HG03354 (cell line): ENCODE measurements at regions not wholly inside any gene's neighbourhood (a gene's known extent, or its start where the extent isn't known, plus 50 kb on each side); places are given as distances from the start of the nearest gene placed in this dataset.

ENCODE experiments used
- ATAC-seq: cut with Tn5 transposase; IDR thresholded peaks from one replicate; pipeline ENCODE4 v1.9.1; 2021; ENCODE audit warnings: mild to moderate bottlenecking; ENCODE audit not compliant: unreplicated experiment, poor library complexity, severe bottlenecking

DNA sequence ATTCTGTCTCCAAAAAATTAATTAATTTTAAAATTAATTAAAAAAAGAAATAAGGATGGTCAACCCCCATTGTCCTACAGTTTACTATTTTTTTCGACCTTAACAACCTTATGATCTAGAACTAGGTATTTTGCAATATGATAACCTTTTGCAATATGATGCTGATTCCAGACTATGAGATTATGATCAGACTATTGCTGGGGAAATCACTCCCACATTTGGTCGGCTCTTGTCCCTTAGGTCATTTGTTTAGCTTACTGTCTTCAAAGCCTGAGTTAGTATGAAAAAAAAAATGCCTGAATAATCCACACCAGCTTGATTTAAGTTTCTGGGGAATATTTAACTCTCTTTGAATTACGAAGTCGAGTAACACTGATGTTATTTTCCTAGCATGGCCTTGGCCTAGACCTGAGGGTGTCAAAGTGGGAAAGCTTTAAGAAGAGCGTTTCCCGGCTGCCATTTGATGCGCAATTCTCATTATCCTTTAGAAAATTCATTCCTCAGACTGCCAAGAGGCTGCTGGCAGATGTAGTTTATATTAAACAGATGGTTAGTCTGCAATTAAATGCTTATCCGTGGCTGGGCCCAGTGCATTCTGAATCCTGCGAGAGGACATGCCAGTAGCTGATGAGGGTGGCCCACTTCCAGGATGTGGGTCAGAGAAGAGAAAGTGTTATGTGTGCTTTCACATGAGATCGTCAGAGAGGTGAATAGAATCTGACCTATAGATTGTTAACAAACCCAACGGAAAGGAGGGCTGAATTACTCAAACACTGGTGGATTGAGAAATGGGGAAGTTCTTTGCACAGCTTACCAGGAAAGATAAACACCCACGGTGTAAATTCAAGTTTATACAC lies 496.0 kb upstream of the THBS1 start:
- ATAC-seq = no peak

DNA sequence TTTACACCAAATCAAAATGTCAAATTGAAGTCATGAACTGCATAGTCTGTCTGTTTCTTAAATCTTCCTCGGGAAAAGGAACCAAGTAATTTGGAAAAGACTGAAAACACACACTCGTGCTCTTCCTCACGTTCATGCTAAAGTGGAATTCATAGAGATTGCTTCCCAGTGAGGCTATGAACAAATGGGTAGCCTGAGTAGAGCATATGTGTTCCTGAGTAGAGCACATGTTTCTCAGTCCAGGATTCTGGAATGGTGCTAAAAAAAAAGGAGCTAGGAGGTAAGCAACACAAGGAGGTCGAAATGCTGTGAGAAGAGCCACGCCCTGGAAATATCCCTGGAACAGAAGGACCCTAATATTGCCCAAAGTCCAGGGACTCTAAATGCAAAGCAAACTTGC lies 494.2 kb upstream of the THBS1 start:
- no peak for ATAC-seq

DNA sequence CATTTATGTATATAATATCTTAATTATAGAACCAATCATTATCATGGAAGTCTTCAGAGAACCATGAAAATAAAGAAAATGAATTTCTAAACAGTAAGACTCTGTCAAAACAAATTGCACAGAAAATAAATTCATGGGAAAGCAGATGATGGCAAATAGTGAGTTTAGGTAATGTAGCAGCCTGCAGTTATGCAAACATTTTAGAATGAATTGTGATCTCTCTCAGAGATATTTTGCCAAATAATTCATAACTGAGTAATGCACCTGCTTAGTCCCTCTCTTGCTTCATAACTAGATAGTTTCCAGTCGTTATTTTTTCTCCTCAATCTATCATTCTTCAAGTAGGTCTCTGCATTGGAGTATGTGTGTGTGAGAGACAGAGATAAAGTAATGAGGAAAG lies 492.7 kb upstream of the THBS1 start:
- ATAC-seq = no peak

DNA sequence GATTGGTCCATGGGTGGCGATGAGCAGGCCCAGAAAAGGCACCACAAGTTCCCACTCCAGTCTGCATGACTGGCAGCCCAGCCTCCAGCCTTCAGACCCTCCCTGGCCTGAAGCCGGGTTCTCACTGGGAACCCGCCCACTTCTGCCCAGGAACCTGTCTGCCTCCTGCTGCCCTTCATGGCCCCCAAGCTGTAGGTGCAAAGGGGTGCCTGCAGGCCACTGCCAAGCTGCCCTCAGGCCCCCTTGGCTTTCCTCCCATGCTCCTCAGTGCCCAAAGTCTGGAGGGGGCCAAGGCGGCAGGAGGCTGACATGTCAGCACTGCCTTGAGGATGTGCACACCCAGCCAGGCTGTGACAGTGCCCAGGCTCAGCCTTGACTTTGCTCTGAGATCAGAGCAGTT lies 488.5 kb upstream of the THBS1 start:
- no peak for ATAC-seq

DNA sequence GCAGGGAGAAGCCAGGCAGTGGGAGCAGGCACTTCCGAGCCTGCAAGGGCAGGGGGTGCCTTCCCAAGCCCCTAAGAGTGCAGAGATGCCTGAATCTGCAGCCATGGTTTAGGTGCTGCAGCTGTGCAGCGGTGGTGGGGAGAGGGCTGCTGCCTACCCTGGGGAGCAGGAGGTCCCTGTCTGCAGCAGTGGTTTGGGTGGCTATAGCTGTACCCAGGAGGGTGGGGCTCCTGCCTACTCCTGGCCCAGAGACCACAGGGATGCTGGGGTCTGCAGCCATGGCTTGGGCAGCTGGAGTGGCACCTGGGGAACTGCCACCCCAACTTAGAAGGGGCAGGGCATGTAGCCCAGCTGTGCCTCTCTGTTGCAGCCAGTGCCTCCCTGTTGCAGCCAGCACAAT lies 488.1 kb upstream of the THBS1 start:
- no peak for ATAC-seq

DNA sequence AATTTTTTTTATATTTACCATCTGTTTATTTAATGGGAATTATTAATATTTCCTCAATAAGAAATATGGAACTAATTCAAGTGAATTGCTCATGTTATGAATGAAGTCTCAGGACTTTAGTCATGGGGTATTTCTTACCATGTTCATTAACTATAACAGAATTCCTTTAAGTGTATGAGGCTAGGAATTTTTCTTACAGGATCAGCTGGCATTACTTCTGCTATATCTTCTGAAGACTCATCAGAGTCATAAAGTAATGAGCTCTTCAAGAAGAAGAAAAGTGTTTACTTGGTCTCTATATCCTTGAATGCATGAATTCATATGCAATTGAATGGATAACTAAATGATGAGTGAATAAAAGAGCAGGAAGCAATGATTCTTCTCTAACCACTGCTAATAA lies 486.8 kb upstream of the THBS1 start:
- ATAC-seq = no peak

DNA sequence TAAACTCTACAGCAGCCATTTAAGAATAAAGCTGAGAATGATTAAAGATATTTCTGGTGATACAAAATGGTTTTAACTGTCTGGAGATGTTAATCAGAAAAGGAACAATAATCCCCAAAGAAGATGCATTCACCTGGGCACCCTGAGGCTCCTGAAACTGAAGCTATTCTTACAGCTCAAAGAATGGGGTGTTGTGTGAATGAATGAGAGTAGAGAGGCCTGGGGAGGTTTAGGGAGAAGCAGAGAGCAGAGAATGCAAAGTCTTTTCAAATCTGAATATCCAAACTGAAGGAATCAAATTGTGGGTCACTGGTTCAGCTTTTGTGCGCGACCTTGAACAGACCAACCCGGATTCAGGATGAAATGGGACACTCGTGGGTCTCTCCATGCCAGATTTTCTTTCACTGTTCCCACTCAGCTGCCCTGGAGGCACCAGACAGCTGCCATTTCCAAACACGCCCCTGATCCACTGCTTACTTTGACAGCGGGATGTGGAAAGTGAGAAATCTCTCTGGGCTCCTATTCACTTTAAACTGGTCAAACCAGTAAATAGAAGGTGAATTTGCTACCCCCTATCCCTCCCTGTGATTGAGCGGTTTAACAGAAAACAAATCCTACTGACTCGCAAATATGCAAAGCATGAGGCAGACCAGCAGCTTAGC lies 485.5 kb upstream of the THBS1 start:
- no peak for ATAC-seq

DNA sequence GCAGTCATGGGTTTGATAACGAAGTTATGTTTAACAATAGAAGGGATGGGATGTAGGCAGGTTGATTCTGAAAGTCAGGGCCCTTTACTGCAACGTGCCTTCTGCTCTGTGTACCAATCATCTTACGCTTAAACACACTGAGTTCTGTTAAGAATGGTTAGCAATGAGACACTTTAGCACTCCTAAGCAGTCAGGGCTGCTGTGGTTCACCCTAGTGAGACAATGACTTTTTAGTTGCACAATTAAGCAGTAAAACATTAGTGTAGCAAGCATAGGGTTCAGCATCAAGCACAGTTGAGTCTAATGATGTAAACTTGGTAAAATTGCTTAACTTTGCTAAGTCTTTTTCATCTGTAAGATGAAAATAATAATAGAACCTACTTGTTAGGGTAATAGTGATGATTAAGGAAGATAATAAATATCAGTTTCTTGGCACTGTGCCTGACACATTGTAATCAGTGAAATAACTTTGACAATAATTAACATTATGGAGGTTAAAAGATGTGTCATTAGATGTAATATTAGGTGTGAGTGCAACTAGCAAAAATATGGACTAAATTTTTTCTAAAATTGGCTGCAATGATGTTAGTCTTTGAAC lies 484.2 kb upstream of the THBS1 start:
- no peak for ATAC-seq

DNA sequence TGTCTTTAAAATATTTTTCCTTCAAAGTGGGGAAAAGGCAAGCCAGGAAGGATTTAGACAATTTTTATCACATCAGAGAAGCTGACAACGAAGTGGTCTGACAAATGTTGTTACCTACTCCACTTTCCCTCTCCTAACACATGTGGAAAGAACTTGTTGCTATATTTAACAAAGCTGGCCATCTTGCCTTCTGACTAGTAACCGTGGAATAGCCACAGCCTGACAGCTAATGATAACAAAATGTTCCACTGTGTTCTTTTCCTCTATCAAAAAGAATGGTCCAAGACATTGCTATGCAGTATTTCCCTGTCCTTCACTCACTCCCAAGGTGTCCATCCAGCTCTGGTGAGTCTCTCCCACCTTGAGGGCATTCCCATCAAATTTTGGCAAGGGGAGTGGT lies 481.4 kb upstream of the THBS1 start:
- ATAC-seq = no peak

DNA sequence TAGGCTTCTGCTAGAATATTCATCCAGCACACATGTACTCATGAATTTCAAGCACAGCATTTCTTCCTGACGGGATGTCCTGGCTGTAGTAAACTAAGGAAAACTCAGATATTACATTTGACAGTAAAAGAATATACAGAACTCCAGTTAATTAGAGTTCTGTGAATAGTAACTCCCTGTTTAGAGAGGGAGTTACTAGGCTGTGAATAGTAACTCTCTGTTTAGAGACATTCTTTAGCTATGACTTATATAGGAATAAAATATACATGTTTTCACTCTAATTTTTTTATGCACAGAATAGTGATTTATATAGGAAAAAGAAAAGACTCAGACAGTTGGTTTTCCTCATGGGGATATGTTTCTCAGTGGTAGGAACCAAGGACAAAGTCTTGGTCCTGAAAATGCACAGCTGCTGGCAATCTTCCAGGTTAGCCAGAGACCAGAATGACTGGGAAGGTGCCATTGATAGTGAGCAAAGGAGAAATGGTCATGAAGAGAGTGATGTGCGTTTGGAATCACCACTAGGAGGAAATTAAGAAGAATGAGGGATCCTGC lies 480.7 kb upstream of the THBS1 start:
- no peak for ATAC-seq

DNA sequence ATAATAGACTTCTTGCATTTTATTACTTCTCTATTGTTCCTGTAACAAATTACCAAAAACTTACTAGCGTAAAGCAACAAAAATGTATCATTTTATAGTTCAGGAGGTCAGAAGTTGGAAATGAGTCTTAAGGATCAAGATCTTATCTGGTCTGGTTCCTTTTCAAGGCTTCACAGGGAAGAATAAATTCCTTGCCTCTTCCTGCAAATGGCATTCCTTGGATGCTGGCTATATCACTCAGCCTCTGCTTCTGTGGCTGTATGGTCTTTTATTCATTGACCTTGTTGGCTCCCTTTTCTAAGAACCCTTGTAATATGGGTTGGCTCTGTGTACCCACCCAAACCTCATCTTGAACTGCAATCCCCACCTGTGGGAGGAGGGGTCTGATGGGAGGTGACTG lies 478.4 kb upstream of the THBS1 start:
- ATAC-seq = no peak

DNA sequence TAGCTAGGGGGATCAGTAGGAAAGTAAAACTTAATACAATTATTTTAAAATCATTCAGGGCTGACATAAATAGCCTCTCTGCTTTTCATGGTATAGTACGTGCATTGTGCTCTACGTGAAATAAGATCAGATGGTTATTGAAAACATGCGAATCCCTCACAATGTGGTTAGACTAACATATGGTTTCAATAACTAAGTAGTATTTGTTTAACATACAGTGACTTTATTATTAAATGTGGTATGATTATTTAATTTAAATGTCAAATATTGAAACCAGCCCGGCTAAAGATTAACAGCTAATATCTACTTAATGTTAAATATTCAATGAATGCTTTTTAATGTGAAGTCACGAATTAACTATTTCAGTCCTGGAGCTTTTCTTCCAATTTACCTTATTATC lies 473.9 kb upstream of the THBS1 start:
- ATAC-seq = no peak

DNA sequence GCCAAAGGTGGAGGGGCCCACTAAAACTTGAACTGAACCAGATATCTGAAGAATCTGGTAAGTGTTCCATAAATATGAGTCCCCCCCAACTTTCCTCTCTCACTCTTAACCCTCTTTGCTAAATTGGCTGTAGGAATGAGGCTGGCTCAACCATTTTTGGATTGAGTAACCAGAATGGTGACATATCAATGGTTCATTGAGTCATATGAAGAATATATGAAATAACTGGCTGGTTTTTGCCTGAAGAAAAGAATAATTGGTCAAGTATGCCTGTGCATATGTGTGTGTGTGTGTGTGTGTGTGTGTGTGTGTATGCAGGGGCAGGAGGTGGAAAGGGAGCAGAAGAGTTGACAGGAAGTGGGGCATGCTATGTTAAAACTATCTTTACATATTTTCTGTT lies 472.9 kb upstream of the THBS1 start:
- no peak for ATAC-seq

DNA sequence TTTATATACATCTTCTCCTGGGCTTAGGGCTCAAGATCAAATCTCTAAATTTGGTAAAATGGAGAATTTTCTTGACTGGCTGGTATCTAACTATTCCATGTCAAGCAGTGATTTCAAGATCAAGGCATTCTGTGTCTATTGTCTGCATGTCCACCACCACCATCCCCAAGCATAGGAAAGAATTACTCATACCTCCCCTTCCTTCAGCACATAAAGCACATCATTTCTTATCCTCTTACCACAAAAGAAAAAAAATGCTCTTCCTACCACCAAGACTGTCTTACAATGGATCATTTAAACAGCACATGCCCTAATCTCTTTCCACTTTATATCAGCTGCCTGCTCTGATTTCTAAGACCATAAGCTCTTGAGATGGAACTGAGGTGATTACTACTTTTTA lies 470.5 kb upstream of the THBS1 start:
- no peak for ATAC-seq

DNA sequence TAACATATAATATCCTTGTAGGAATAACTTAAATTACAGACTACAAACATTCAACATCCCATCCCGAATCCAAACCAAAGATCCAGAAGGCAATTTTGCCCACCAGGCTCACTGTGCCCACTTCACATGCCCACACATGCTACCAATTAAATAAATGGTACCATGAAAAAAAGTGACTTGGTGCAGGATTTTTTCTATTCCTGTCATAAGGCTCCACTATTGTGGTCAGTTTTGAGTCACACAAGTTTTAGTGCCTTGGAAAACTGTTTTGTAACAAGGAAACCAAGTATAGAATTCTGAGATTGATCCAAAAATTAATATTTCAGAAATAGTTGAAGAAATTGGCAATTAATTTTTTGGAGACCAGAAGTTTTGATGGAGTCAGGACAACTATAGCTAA lies 470.1 kb upstream of the THBS1 start:
- ATAC-seq = no peak

DNA sequence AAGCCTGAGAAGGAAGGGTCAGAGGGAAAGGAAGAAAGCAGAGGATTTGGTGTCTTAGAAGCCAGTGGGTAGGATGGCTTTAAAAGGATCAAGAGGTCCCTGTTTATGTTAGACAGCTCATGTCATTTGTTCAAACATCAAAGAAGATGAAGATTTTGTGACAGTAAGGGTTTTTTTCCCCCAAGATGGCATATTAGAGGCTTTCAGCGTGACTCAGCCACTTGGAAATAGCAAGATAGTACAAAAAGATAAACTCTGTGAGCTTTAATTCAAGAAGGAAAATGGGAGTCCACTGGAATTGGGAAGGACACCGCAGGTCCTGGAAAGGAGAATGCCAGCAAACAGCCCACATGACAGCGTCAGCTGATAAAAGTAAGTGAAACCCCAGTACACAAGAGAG lies 467.1 kb upstream of the THBS1 start:
- ATAC-seq = no peak

DNA sequence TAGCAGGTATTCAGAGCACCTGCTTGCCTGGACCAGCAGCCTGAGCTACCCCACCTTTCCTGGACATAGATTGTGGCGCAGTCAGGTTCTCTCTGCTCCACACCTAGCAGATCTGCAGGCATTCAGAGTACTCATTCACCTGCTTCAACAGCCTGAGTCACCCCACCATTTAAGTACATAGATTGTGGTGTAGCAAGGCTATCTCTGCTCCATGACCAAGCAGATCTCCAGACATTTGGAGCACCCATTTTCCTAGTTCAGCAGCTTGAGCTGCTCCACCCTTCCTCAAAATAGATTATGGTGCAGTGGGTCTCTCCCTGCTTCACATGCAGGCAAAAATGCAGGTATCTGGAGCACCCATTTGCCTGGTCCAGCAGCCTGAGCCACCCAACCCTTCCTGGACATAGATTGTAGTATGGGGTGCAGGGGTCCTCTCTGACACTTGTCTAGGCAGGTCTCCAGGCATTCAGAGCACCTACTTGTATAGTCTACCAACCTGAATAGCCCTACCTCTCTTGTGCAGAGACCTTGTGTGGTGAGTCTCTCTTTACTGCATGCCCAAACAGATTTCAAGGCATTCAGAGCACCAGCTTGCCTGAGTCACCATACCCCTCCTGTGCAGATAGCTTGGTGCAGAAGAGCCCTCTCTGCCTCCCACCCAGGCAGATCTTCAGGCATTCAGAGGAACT lies 466.0 kb upstream of the THBS1 start:
- no peak for ATAC-seq

DNA sequence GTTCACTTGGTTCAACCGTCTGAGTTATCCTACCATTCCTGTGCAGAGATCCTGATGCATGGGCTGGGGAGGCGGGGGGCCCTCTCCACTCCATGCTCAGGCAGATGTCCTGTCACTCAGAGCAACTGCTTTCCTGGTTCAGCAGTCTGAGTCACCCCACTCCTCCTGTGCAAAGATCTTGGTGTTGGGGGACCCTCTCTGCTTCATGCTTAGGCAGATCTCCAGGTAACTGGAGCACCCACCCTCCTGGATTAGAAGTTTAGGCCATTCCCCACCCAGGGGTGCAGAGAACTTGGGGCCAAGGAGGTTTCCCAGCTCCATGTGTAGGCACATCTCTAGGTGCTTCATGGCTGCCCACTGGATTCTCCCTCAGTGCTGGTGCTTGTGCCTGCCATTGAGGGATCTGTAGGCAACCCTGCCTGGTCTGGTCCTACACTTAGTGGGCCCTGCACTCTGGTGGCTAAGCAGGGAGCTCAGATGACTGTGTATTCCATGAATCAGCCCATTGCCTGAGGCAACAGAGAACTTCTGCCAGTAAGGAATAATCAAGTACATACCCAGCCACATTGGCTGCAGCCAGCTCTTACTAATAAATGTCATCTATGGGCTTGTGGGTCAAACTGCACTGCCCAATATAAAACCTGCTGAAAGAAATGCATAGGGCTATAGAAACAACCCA lies 465.4 kb upstream of the THBS1 start:
- no peak for ATAC-seq

DNA sequence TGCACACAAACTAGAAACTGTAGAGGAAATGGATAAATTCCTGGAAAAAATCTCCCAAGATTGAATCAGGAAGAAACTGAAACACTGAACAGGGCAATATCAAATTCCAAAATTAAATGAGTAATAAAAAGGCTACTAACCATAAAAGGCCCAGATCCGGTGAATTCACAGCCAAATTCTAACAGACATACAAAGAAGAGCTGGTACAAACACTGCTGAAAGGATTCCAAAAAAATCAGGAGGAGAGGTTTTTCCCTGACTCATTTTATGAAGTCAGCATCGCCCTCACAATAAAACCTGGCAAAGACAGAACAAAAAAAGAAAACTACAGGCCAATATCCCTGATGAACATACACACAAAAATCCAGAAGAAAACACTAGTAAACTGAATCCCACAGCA lies 462.4 kb upstream of the THBS1 start:
- no peak for ATAC-seq

DNA sequence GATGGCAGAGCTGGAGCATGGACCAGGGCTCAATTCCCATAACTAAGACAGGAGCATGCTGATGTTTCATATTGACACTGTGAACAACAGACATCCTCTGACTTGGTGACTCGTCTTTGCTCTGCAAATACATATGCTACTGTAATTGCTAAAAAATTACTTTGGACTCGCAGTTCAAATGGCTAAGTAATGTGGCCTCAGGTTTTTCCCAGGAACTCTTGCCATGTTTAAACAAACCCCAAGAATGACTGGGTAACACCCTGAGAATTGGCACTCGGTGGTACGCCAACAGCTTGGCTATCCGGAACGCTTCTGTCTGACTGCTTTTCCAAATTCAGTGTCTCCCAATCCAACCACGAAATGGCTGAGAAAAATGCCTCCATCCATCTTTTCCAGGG lies 456.7 kb upstream of the THBS1 start:
- ATAC-seq = no peak
